ENCODE measurements at regions not wholly inside any gene's neighbourhood (a gene's known extent, or its start where the extent isn't known, plus 50 kb on each side); places are given as distances from the start of the nearest gene placed in this dataset.

GRCh38 chr1:2934156-2934540, 87.1 kb upstream of the ACTRT2 start:
- Mint-ChIP-seq H3K4me1 (no peaks in the 10 kb centered on the region), H3K9me3 (no peaks in the 10 kb centered on the region), H3K4me3 (no peak overlapping the region), H3K27ac (no peak overlapping the region), H3K36me3 (no peaks in the 10 kb centered on the region), H3K27me3 (ENCODE audit: low read depth in 3 of 3) (peaks cover 0 to 2% (median 2%) of the 10 kb centered on the region in 3 donors)
- no peak for DNase-seq

- peaks cover 0 to 2% (median 2%) of the 10 kb centered on the region in 3 donors for H3K27me3 Mint-ChIP-seq (ENCODE audit: low read depth in 3 of 3)
- H3K9me3 Mint-ChIP-seq = no peaks in the 10 kb centered on the region
- H3K36me3 Mint-ChIP-seq = no peaks in the 10 kb centered on the region
- no peaks in the 10 kb centered on the region for H3K4me1 Mint-ChIP-seq
- no peak overlapping the region for H3K4me3 Mint-ChIP-seq
- DNase-seq = no peak
- H3K27ac Mint-ChIP-seq = no peak overlapping the region
Measured at GRCh38 chr1:2934642-2935081, 86.6 kb upstream of the ACTRT2 start.

- Mint-ChIP-seq H3K36me3 (no peaks in the 10 kb centered on the region), H3K4me1 (no peaks in the 10 kb centered on the region), H3K27ac (no peak overlapping the region), H3K27me3 (ENCODE audit: low read depth in 3 of 3) (peaks cover 0 to 2% (median 2%) of the 10 kb centered on the region in 3 donors), H3K4me3 (no peak overlapping the region), H3K9me3 (no peaks in the 10 kb centered on the region)
- DNase-seq = no peak
Measured at GRCh38 chr1:2935184-2935583, 86.1 kb upstream of the ACTRT2 start.

- H3K27ac Mint-ChIP-seq = no peak overlapping the region
- no peak overlapping the region for H3K4me3 Mint-ChIP-seq
- H3K36me3 Mint-ChIP-seq = no peaks in the 10 kb centered on the region
- H3K27me3 Mint-ChIP-seq (ENCODE audit: low read depth in 3 of 3) = peaks cover under 1 to 4% (median 2%) of the 10 kb centered on the region in 3 donors
- H3K9me3 Mint-ChIP-seq = peaks cover 0 to 2% (median 0%) of the 10 kb centered on the region in 6 donors
- DNase-seq = no peak
- no peaks in the 10 kb centered on the region for H3K4me1 Mint-ChIP-seq
Measured at GRCh38 chr1:2935751-2936390, 85.4 kb upstream of the ACTRT2 start.

- Mint-ChIP-seq H3K4me1 (no peaks in the 10 kb centered on the region), H3K4me3 (no peak overlapping the region), H3K9me3 (peaks cover 0 to 6% (median 4%) of the 10 kb centered on the region in 6 donors), H3K36me3 (no peaks in the 10 kb centered on the region), H3K27ac (no peak overlapping the region), H3K27me3 (ENCODE audit: low read depth in 3 of 3) (peaks cover 2 to 4% (median 4%) of the 10 kb centered on the region in 3 donors)
- no peak for DNase-seq
Measured at GRCh38 chr1:2936559-2937515, 84.4 kb upstream of the ACTRT2 start.

- no peak for DNase-seq
- no peak overlapping the region for H3K27ac Mint-ChIP-seq
- peaks cover 4 to 6% (median 4%) of the 10 kb centered on the region in 3 donors for H3K27me3 Mint-ChIP-seq (ENCODE audit: low read depth in 3 of 3)
- no peak overlapping the region for H3K4me3 Mint-ChIP-seq
- no peaks in the 10 kb centered on the region for H3K4me1 Mint-ChIP-seq
- no peaks in the 10 kb centered on the region for H3K36me3 Mint-ChIP-seq
- peaks cover 0 to 6% (median 4%) of the 10 kb centered on the region in 6 donors for H3K9me3 Mint-ChIP-seq
Measured at GRCh38 chr1:2937805-2938204, 83.5 kb upstream of the ACTRT2 start.

- Mint-ChIP-seq H3K4me3 (no peak overlapping the region), H3K4me1 (no peaks in the 10 kb centered on the region), H3K9me3 (peaks cover 0 to 6% (median 4%) of the 10 kb centered on the region in 6 donors), H3K36me3 (no peaks in the 10 kb centered on the region), H3K27me3 (ENCODE audit: low read depth in 3 of 3) (peaks cover 4 to 6% (median 4%) of the 10 kb centered on the region in 3 donors), H3K27ac (no peak overlapping the region)
- DNase-seq = no peak
Measured at GRCh38 chr1:2939041-2939552, 82.2 kb upstream of the ACTRT2 start.

- H3K9me3 Mint-ChIP-seq = peaks cover 0 to 6% (median 4%) of the 10 kb centered on the region in 6 donors
- H3K27ac Mint-ChIP-seq = no peak overlapping the region
- peaks cover 4 to 6% (median 4%) of the 10 kb centered on the region in 3 donors for H3K27me3 Mint-ChIP-seq (ENCODE audit: low read depth in 3 of 3)
- no peaks in the 10 kb centered on the region for H3K36me3 Mint-ChIP-seq
- H3K4me1 Mint-ChIP-seq = no peaks in the 10 kb centered on the region
- H3K4me3 Mint-ChIP-seq = no peak overlapping the region
- no peak for DNase-seq
Measured at GRCh38 chr1:2940178-2940577, 81.1 kb upstream of the ACTRT2 start.

GRCh38 chr1:2941040-2941439, 80.2 kb upstream of the ACTRT2 start:
- no peak for DNase-seq
- Mint-ChIP-seq H3K4me3 (no peak overlapping the region), H3K4me1 (no peaks in the 10 kb centered on the region), H3K36me3 (no peaks in the 10 kb centered on the region), H3K27ac (no peak overlapping the region), H3K27me3 (ENCODE audit: low read depth in 3 of 3) (peaks cover 4 to 6% (median 4%) of the 10 kb centered on the region in 3 donors), H3K9me3 (peaks cover 0 to 6% (median 4%) of the 10 kb centered on the region in 6 donors)

- H3K4me3 Mint-ChIP-seq = no peak overlapping the region
- H3K36me3 Mint-ChIP-seq = no peaks in the 10 kb centered on the region
- DNase-seq = no peak
- no peaks in the 10 kb centered on the region for H3K4me1 Mint-ChIP-seq
- peaks cover 0 to 6% (median 4%) of the 10 kb centered on the region in 6 donors for H3K9me3 Mint-ChIP-seq
- H3K27me3 Mint-ChIP-seq (ENCODE audit: low read depth in 3 of 3) = peaks cover 4 to 6% (median 4%) of the 10 kb centered on the region in 3 donors
- H3K27ac Mint-ChIP-seq = no peak overlapping the region
Measured at GRCh38 chr1:2941907-2942306, 79.4 kb upstream of the ACTRT2 start.

- Mint-ChIP-seq H3K4me1 (no peaks in the 10 kb centered on the region), H3K9me3 (peaks cover 0 to 6% (median 4%) of the 10 kb centered on the region in 6 donors), H3K4me3 (no peak overlapping the region), H3K27ac (no peak overlapping the region), H3K27me3 (ENCODE audit: low read depth in 3 of 3) (peaks cover 4 to 6% (median 4%) of the 10 kb centered on the region in 3 donors), H3K36me3 (no peaks in the 10 kb centered on the region)
- DNase-seq = no peak
Measured at GRCh38 chr1:2942410-2942809, 78.9 kb upstream of the ACTRT2 start.

- H3K9me3 Mint-ChIP-seq = peaks cover 0 to 6% (median 4%) of the 10 kb centered on the region in 6 donors
Measured at GRCh38 chr1:2943686-2944260, 77.5 kb upstream of the ACTRT2 start.

GRCh38 chr1:2944705-2945104, 76.6 kb upstream of the ACTRT2 start:
- Mint-ChIP-seq H3K27me3 (ENCODE audit: low read depth in 3 of 3) (peaks cover 4% of the 10 kb centered on the region in 3 donors), H3K27ac (no peak overlapping the region), H3K36me3 (no peaks in the 10 kb centered on the region), H3K9me3 (peaks cover 0 to 6% (median 4%) of the 10 kb centered on the region in 6 donors), H3K4me3 (no peak overlapping the region), H3K4me1 (no peaks in the 10 kb centered on the region)
- no peak for DNase-seq

More at GRCh38 chr1:2943686-2944260, 77.5 kb upstream of the ACTRT2 start:
- no peaks in the 10 kb centered on the region for H3K36me3 Mint-ChIP-seq
- no peaks in the 10 kb centered on the region for H3K4me1 Mint-ChIP-seq
- H3K27me3 Mint-ChIP-seq (ENCODE audit: low read depth in 3 of 3) = peaks cover 4% of the 10 kb centered on the region in 3 donors
- no peak overlapping the region for H3K27ac Mint-ChIP-seq
- DNase-seq = no peak
- H3K4me3 Mint-ChIP-seq = no peak overlapping the region

Data from immature natural killer cell (primary cell).